T-helper 1 cell treated with Interleukin-12 subunit alpha and Interleukin-12 subunit beta and Interleukin-4 antibody, amounts not matched to agents 30 ng/mL and 1 ng/mL, for 36 hours (primary cell): ENCODE measurements at regions not wholly inside any gene's neighbourhood (a gene's known extent, or its start where the extent isn't known, plus 50 kb on each side); places are given as distances from the start of the nearest gene placed in this dataset.
"Not testable (repeated sequence)": the region's sequence is repeated elsewhere in the genome, so short reads cannot be mapped to it uniquely, and the experiment has no call there.

Experiments
- intact Hi-C: fragments of 100-400 bp; cut with micrococcal nuclease; formaldehyde crosslinking; loops from one replicate; pipeline ENCODE4 v1.15.1; 2024

- intact Hi-C loops: no loop called here
Measured at GRCh38 chr3:21979706-21980105, 228.7 kb upstream of the ZNF385D start.

- intact Hi-C loops: no loop called here
Measured at GRCh38 chr3:21989341-21990042, 238.5 kb upstream of the ZNF385D start.

- intact Hi-C loops: no loop called here
Measured at GRCh38 chr3:21991061-21991460, 240.1 kb upstream of the ZNF385D start.

GRCh38 chr3:21995079-21995607, 244.1 kb upstream of the ZNF385D start:
- intact Hi-C loops: no loop called here

GRCh38 chr3:22007368-22007767, 256.4 kb upstream of the ZNF385D start:
- intact Hi-C loops: no loop called here

GRCh38 chr3:22010997-22011396, 260.0 kb upstream of the ZNF385D start:
- intact Hi-C loops: no loop called here

- intact Hi-C loops: no loop called here
Measured at GRCh38 chr3:22012471-22012870, 261.5 kb upstream of the ZNF385D start.

GRCh38 chr3:22013641-22014040, 262.6 kb upstream of the ZNF385D start:
- intact Hi-C loops: no loop called here

GRCh38 chr3:22016197-22016596, 265.2 kb upstream of the ZNF385D start:
- intact Hi-C loops: no loop called here

GRCh38 chr3:22024638-22025037, 273.6 kb upstream of the ZNF385D start:
- intact Hi-C loops: not testable (repeated sequence)

GRCh38 chr3:22029480-22029879, 278.5 kb upstream of the ZNF385D start:
- intact Hi-C loops: no loop called here

- intact Hi-C loops: no loop called here
Measured at GRCh38 chr3:22039161-22039560, 288.2 kb upstream of the ZNF385D start.

- intact Hi-C loops: no loop called here
Measured at GRCh38 chr3:22040150-22040549, 289.1 kb upstream of the ZNF385D start.

GRCh38 chr3:22045882-22046281, 294.9 kb upstream of the ZNF385D start:
- intact Hi-C loops: no loop called here

- intact Hi-C loops: no loop called here
Measured at GRCh38 chr3:22063500-22063899, 312.5 kb upstream of the ZNF385D start.

- intact Hi-C loops: no loop called here
Measured at GRCh38 chr3:22068619-22069018, 317.6 kb upstream of the ZNF385D start.

GRCh38 chr3:22088204-22088603, 337.2 kb upstream of the ZNF385D start:
- intact Hi-C loops: no loop called here

- intact Hi-C loops: no loop called here
Measured at GRCh38 chr3:22089284-22089683, 338.3 kb upstream of the ZNF385D start.

GRCh38 chr3:22091329-22091728, 340.3 kb upstream of the ZNF385D start:
- intact Hi-C loops: no loop called here

- intact Hi-C loops: no loop called here
Measured at GRCh38 chr3:22098021-22098420, 347.0 kb upstream of the ZNF385D start.

- intact Hi-C loops: no loop called here
Measured at GRCh38 chr3:22101351-22101750, 350.3 kb upstream of the ZNF385D start.

GRCh38 chr3:22101811-22102210, 350.8 kb upstream of the ZNF385D start:
- intact Hi-C loops: no loop called here

GRCh38 chr3:22103423-22103822, 352.4 kb upstream of the ZNF385D start:
- intact Hi-C loops: no loop called here
